Uterus (tissue), 3 donors: ENCODE measurements at regions not wholly inside any gene's neighbourhood (a gene's known extent, or its start where the extent isn't known, plus 50 kb on each side); places are given as distances from the start of the nearest gene placed in this dataset.

Experiments
- DNase-seq, 2 donors: peaks; one replicate each; pipeline ENCODE4 v3.0.0-alpha.2; 2019 to 2020
- H3K27ac ChIP-seq, 2 donors: fragments of 200-600 bp; sonication (generic); 1 replicate in 1 of 2; 2 replicates in 1 of 2; pipeline ENCODE4 v1.5.1; 2016 to 2018
- H3K27me3 ChIP-seq, 2 donors: fragments of 200-600 bp; sonication (generic); one replicate each; pipeline ENCODE4 v1.5.1; 2018 to 2019; ENCODE audit warnings: control low read depth in 1 of 2
- H3K36me3 ChIP-seq, 2 donors: fragments of 200-600 bp; sonication (generic); one replicate each; pipeline ENCODE4 v1.5.1; 2019; ENCODE audit warnings: control low read depth in 1 of 2
- H3K4me1 ChIP-seq, 2 donors: fragments of 200-600 bp; sonication (generic); one replicate each; pipeline ENCODE4 v1.5.1; 2018 to 2019; ENCODE audit warnings: control low read depth in 1 of 2
- H3K4me3 ChIP-seq, 2 donors: fragments of 200-600 bp; sonication (generic); 1 replicate in 1 of 2; 2 replicates in 1 of 2; pipeline ENCODE4 v1.5.1; 2018 to 2019; ENCODE audit warnings: mild to moderate bottlenecking in 1 of 2
- H3K9me3 ChIP-seq, 2 donors: fragments of 200-600 bp; sonication (generic); one replicate each; pipeline ENCODE4 v1.5.1; 2019; ENCODE audit warnings: control low read depth in 1 of 2
- CTCF ChIP-seq, 4 experiments: fragments of 200-600 bp in 2 of 4; fragments of 450-650 bp in 2 of 4; sonication (generic) in 2 of 4; IDR thresholded peaks; one replicate each; pipeline ENCODE4 v1.5.1; 2016 to 2019; ENCODE audit warnings: antibody characterized with exemption in 4 of 4, mild to moderate bottlenecking in 2 of 4, moderate library complexity in 1 of 4
- POLR2A ChIP-seq, 2 donors: fragments of 450-650 bp; IDR thresholded peaks; one replicate each; pipeline ENCODE4 v1.6.1; 2016; ENCODE audit warnings: antibody characterized with exemption in 2 of 2, mild to moderate bottlenecking in 1 of 2, moderate library complexity in 1 of 2
- intact Hi-C: fragments of 100-400 bp; cut with DNase I; formaldehyde crosslinking; loops from one replicate; pipeline ENCODE4 v1.15.1; 2023; ENCODE audit warnings: low total_unique reads
- donor health status: DM: yes; HTN: yes; CAD: no.

GRCh38 chr4:159497936-159498335 lies 395.1 kb downstream of the RAPGEF2 start:
- no peak for DNase-seq
- intact Hi-C loops, result no loop called here
- Histone ChIP-seq H3K4me1 (no peaks in the 10 kb centered on the region), H3K27me3 (no peaks in the 10 kb centered on the region), H3K4me3 (no peak overlapping the region), H3K9me3 (no peaks in the 10 kb centered on the region), H3K36me3 (no peaks in the 10 kb centered on the region), H3K27ac (no peak overlapping the region)
- TF ChIP-seq CTCF (IDR thresholded peaks at IDR 0.05) (no peak), POLR2A (IDR thresholded peaks at IDR 0.05) (no peak)

- H3K36me3 ChIP-seq, result no peaks in the 10 kb centered on the region
Observed at GRCh38 chr4:159498446-159499115, 395.7 kb downstream of the RAPGEF2 start.

GRCh38 chr4:159500861-159501260 lies 398.0 kb downstream of the RAPGEF2 start:
- DNase-seq, result no peak
- intact Hi-C loops, result no loop called here
- Histone ChIP-seq H3K27ac (no peak overlapping the region), H3K36me3 (no peaks in the 10 kb centered on the region), H3K4me3 (no peak overlapping the region), H3K9me3 (no peaks in the 10 kb centered on the region), H3K4me1 (no peaks in the 10 kb centered on the region), H3K27me3 (no peaks in the 10 kb centered on the region)
- no peak for TF ChIP-seq POLR2A (IDR thresholded peaks at IDR 0.05)
- TF ChIP-seq CTCF (IDR thresholded peaks at IDR 0.05), result no peak

More at GRCh38 chr4:159498446-159499115, 395.7 kb downstream of the RAPGEF2 start:
- no peak overlapping the region for H3K27ac ChIP-seq
- no peaks in the 10 kb centered on the region for H3K4me1 ChIP-seq
- no peak overlapping the region for H3K4me3 ChIP-seq
- intact Hi-C loops, result no loop called here
- no peaks in the 10 kb centered on the region for H3K9me3 ChIP-seq
- TF ChIP-seq POLR2A (IDR thresholded peaks at IDR 0.05) (no peak), CTCF (IDR thresholded peaks at IDR 0.05) (no peak)
- no peaks in the 10 kb centered on the region for H3K27me3 ChIP-seq
- no peak for DNase-seq

- H3K9me3 ChIP-seq, result no peaks in the 10 kb centered on the region
- DNase-seq, result no peak
Observed at GRCh38 chr4:159503236-159504008, 400.5 kb downstream of the RAPGEF2 start.

More at GRCh38 chr4:159503236-159504008, 400.5 kb downstream of the RAPGEF2 start:
- intact Hi-C loops, result no loop called here
- Histone ChIP-seq H3K27me3 (no peaks in the 10 kb centered on the region), H3K4me1 (no peaks in the 10 kb centered on the region), H3K4me3 (no peak overlapping the region), H3K36me3 (no peaks in the 10 kb centered on the region), H3K27ac (no peak overlapping the region)
- no peak for TF ChIP-seq CTCF (IDR thresholded peaks at IDR 0.05)
